Frontal cortex (tissue), 3 donors: ENCODE measurements at regions not wholly inside any gene's neighbourhood (a gene's known extent, or its start where the extent isn't known, plus 50 kb on each side); places are given as distances from the start of the nearest gene placed in this dataset.
"Not testable (repeated sequence)": the region's sequence is repeated elsewhere in the genome, so short reads cannot be mapped to it uniquely, and the experiment has no call there.

Source experiments
- DNase-seq, 2 donors: peaks; one replicate each; pipeline ENCODE4 v3.0.0; 2012; ENCODE audit warnings: low spot score in 2 of 2
- FAIRE-seq: peaks from 2 replicates; lab custom pipeline; 2012; peaks lifted over from hg19 to GRCh38; lab: Jason Lieb, UNC
- donor health status: control.
- donor health status: control.
- donor health status: control.

- FAIRE-seq (no peak), DNase-seq (no peak)
These were observed 946.8 kb upstream of the POT1 start for GRCh38 chr7:125876431-125876830.

GRCh38 chr7:125871431-125871830, 941.8 kb upstream of the POT1 start:
- FAIRE-seq (no peak), DNase-seq (no peak)

GRCh38 chr7:125857606-125858005, 928.0 kb upstream of the POT1 start:
- FAIRE-seq (no peak), DNase-seq (no peak)

DNA sequence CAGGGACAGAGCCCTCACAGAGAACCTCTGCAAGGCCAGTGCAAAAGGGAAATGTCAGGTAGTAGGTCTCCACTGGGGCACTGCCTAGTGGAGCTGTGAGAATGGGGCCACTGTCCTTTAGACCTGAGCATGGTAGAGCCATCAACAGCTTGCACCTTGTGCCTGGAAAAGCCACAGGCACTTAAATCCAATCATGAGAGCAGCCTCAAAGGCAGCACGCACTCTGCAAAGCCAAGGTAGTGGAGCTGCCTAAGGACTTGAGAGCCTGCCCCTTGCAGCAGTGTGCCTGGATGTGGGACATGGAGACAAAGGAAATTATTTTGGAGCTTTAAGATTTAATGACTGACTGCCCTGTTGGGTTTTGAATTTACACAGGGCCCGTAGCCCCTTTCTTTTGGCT, 918.5 kb upstream of the POT1 start:
- FAIRE-seq: no peak
- no peak for DNase-seq

DNA sequence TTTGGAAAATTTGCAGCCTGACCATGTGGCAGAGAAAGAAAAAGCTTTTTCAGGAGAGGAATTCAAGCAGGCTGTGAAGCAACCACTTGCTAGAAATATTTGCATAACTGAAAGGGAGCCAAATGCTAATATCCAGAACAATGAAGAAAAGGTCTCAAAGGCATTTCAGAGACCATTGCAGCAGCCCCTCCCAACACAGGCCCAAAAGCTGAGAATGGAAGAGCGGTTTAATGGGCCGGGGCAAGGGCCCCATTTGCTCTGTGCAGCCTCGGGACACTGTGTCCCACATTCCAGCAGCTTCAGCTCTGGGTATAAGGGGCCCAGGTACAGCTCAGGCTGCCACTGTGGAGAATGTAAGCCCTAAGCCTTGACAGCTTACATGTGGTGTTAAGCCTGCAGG, 918.1 kb upstream of the POT1 start:
- no peak for FAIRE-seq

DNA sequence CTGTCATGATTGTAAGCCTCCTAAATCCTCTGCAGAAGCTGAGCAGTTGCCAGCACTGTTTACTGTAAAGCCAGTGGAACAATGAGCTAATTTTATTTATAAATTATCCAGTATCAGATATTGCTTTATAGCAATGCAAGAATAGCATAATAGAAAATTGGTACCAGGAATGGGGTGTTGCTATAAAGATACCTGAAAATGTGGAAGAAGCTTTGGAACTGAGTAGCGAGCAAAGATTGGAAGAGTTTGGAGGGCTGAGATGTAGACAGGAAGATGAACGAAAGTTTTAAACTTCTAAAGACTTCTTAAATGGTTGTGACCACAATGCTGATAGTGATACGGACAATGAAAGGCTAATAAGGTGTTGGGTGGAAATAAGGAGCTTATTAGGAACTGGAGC, 917.4 kb upstream of the POT1 start:
- FAIRE-seq (no peak), DNase-seq (no peak)

More for the DNA sequence above, 918.1 kb upstream of the POT1 start:
- DNase-seq: no peak

DNA sequence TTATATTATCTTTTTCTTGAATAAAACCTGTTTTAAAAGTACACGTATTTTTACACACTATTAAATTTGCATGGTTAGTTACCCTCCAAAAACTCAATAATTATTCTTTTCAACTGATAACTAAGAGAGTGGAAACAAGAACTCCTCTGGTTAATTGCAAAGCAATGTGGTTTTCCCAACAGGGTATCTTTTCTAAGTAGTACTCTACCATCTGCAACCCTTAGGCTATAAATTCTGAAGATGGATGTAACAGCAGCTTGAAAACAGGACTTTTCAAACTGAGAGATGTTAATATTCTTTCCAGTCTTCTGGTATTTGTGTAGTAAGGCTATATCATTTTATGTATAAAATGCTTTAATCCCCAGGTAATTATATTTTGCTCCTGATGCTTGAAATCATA, 916.1 kb upstream of the POT1 start:
- no peak for FAIRE-seq

GRCh38 chr7:125834421-125834820, 904.8 kb upstream of the POT1 start:
- no peak for DNase-seq
- FAIRE-seq: no peak

More for the DNA sequence above, 916.1 kb upstream of the POT1 start:
- DNase-seq: no peak

- FAIRE-seq (no peak), DNase-seq (no peak)
These were observed 904.2 kb upstream of the POT1 start for GRCh38 chr7:125833839-125834238.

DNA sequence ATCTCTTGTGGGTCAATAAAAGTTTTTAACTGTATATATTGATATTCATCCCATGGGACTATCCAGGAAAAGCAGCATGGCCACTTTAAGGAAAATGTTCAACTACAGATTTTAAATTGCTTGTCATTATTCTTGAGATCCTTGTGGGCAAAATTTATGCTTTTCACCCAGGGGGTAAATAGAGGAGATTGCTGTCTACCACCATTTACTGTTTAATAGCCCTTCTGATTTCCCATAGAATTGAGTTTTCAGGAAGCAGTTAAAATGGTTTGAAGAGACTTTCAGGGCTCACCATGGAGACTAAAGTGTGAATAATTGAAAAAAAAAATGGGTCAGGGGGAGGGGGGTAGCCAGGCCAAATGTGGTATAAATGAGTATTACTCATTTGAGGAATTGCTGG, 901.1 kb upstream of the POT1 start:
- FAIRE-seq (no peak), DNase-seq (no peak)

- FAIRE-seq: no peak
- DNase-seq: no peak
These were observed 898.6 kb upstream of the POT1 start for GRCh38 chr7:125828153-125828700.

DNA sequence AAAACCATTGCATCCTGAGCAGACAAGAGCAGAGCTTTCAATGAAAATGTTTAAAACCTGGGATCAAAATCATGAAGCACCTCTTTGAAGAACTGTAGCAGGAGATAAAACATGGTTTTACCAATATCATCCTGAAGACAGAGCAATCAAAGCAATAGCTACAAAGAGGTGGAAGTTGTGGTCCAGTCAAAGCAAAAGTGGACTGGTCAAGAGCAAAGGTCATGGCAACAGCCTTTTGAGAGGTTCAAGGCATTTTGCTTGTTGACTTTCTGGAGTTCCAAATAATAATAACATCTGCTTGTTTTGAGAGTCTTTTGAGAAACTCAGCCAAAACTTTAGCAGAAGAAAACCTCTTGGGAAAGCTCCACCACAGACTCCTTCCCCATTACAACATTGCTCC, 893.9 kb upstream of the POT1 start:
- FAIRE-seq (no peak), DNase-seq (no peak)

DNA sequence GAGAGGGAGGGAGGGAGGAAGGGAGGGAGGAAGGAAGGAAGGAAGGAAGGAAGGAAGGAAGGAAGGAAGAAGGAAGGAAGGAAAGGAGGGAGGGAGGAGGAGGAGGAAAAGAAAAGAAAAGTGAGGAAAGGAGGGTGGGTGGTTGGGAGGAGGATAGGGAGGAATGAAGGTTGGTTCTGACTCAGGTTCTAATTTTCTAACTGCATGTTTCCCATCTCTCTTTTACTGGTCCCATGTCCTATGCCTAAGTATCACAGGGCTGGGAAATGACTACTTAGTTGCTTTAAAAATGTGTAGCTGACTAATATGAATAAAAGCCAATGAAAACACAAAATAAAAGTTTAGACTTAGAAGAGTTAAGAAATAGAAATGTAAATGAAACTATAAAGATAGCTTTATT, 890.9 kb upstream of the POT1 start:
- no peak for DNase-seq
- FAIRE-seq: no peak

DNA sequence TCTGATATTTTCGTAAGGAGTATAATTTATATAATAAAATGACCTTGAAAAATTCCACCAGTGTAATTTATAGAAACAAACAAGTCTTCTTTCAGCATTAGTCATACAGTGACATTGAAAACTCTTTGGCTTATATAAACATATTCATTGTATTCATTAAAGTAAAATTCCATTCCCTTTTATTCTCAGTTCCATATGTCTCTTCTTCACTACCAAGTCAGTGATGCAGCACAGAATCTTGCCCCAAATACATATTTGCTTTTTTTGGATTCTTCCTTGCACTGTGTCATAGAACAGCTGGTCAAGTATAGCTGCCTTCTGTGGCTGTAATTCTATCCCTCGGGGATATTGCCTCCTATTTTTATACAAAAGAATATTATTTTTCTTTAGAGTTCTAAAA, 884.5 kb upstream of the POT1 start:
- DNase-seq (no peak), FAIRE-seq (no peak)

GRCh38 chr7:125806491-125806890, 876.9 kb upstream of the POT1 start:
- not testable (repeated sequence) for DNase-seq, FAIRE-seq

GRCh38 chr7:125804273-125804672, 874.6 kb upstream of the POT1 start:
- no peak for FAIRE-seq

DNA sequence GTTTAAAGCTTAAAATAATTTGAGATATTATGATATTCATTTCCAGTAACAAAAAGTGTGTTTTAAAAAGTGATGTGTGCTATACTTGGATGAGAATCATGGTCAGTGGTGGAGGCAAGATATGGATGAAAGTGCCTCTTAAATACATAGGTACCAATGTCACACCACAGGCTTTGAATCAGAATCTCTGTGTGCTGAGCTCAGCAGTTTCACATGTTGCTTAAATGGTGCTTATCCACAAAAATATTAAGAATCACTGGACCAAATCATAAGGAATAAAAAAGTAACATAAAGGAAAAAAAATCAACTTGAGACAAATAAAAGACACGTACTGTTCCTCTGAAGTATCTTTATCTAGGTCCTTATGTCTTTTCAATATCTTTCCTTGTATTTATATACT, 850.5 kb upstream of the POT1 start:
- FAIRE-seq: no peak

More at GRCh38 chr7:125804273-125804672, 874.6 kb upstream of the POT1 start:
- DNase-seq: no peak

GRCh38 chr7:125775317-125775716, 845.7 kb upstream of the POT1 start:
- FAIRE-seq: no peak

More for the DNA sequence above, 850.5 kb upstream of the POT1 start:
- no peak for DNase-seq

GRCh38 chr7:125773113-125773785, 843.6 kb upstream of the POT1 start:
- no peak for DNase-seq

More at GRCh38 chr7:125775317-125775716, 845.7 kb upstream of the POT1 start:
- no peak for DNase-seq

GRCh38 chr7:125747966-125748365, 818.3 kb upstream of the POT1 start:
- no peak for FAIRE-seq
- DNase-seq: no peak

More at GRCh38 chr7:125773113-125773785, 843.6 kb upstream of the POT1 start:
- FAIRE-seq: no peak

DNA sequence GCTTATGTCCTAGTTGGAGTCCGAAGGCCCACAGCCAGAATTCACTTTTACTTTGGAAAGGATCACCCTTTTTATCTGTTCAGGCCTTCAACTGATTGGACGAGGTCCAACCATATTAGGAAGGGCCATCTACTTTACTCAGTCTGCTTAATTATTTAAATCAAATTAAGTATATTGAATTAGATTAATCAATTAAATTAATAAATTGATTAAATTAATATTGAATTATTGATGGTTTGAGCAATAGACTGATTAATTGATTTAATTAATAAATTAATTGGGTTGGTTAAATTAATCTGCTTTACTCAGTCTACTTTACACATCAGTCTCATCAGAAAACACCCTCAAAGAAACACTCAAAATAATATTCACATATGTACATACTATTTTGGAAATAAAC, 816.9 kb upstream of the POT1 start:
- DNase-seq: no peak
- FAIRE-seq: no peak

- no peak for FAIRE-seq
These were observed 797.6 kb upstream of the POT1 start for GRCh38 chr7:125727215-125727614.

More at GRCh38 chr7:125727215-125727614, 797.6 kb upstream of the POT1 start:
- DNase-seq: no peak
